GM10266 (cell line): ENCODE measurements at regions not wholly inside any gene's neighbourhood (a gene's known extent, or its start where the extent isn't known, plus 50 kb on each side); places are given as distances from the start of the nearest gene placed in this dataset.

Experiments used
- DNase-seq: peaks from one replicate; pipeline ENCODE4 v3.0.0; 2012; ENCODE audit errors: extremely low spot score
- CTCF ChIP-seq: IDR thresholded peaks from 2 replicates; pipeline ENCODE4 v1.5.1; 2012; ENCODE audit warnings: mild to moderate bottlenecking, low read depth; ENCODE audit not compliant: control insufficient read depth, insufficient read depth; ENCODE audit errors: missing control alignments

- no peak for TF ChIP-seq CTCF
- DNase-seq: no peak
Observed at GRCh38 chr21:38949070-38949380, 143.3 kb downstream of the ETS2 start.

- no peak for DNase-seq
- TF ChIP-seq CTCF: no peak
Observed at GRCh38 chr21:38948377-38949069, 142.8 kb downstream of the ETS2 start.

GRCh38 chr21:38945545-38946245 lies 140.0 kb downstream of the ETS2 start:
- TF ChIP-seq CTCF: no peak
- DNase-seq: no peak

GRCh38 chr21:38944903-38945302 lies 139.2 kb downstream of the ETS2 start:
- no peak for DNase-seq
- no peak for TF ChIP-seq CTCF

GRCh38 chr21:38944402-38944801 lies 138.7 kb downstream of the ETS2 start:
- TF ChIP-seq CTCF: no peak
- no peak for DNase-seq

- no peak for TF ChIP-seq CTCF
- DNase-seq: no peak
Observed at GRCh38 chr21:38942748-38943211, 137.1 kb downstream of the ETS2 start.

GRCh38 chr21:38938769-38939168 lies 133.0 kb downstream of the ETS2 start:
- TF ChIP-seq CTCF: no peak

More at GRCh38 chr21:38938769-38939168, 133.0 kb downstream of the ETS2 start:
- DNase-seq: no peak
